ENCODE measurements at regions not wholly inside any gene's neighbourhood (a gene's known extent, or its start where the extent isn't known, plus 50 kb on each side); places are given as distances from the start of the nearest gene placed in this dataset.
"Not testable (repeated sequence)": the region's sequence is repeated elsewhere in the genome, so short reads cannot be mapped to it uniquely, and the experiment has no call there.

- ATAC-seq: no peak
- Mint-ChIP-seq H3K4me3 (no peak overlapping the region), H3K27ac (no peak overlapping the region), H3K27me3 (ENCODE audit: low read depth in 2 of 2) (no peaks in the 10 kb centered on the region), H3K36me3 (no peaks in the 10 kb centered on the region), H3K4me1 (no peaks in the 10 kb centered on the region), H3K9me3 (peaks cover 13 to 14% of the 10 kb centered on the region in 2 donors)
- WGBS (ENCODE audit: insufficient coverage): 100% methylated on average over 1 of the region's 1 CpG
- no peak overlapping the region for H3K4me3 ChIP-seq (ENCODE audit: low read length)
- H3K27ac ChIP-seq (ENCODE audit: low read length): no peak overlapping the region
- no peaks in the 10 kb centered on the region for H3K36me3 ChIP-seq (ENCODE audit: control insufficient read depth, insufficient read depth, low read length)
- DNase-seq: no peak
- no peaks in the 10 kb centered on the region for H3K9me3 ChIP-seq (ENCODE audit: control insufficient read depth, insufficient read depth, low read length)
- intact Hi-C loops (cut with micrococcal nuclease): no loop called here
- H3K4me1 ChIP-seq (ENCODE audit: control insufficient read depth, insufficient read depth, low read length): no peaks in the 10 kb centered on the region
- no peaks in the 10 kb centered on the region for H3K27me3 ChIP-seq (ENCODE audit: control insufficient read depth, insufficient read depth, low read length)
- no peak for TF ChIP-seq CTCF (IDR thresholded peaks at IDR 0.05)
Observed at GRCh38 chr14:83913476-83913875, 1616.5 kb upstream of the FLRT2 start.

DNA sequence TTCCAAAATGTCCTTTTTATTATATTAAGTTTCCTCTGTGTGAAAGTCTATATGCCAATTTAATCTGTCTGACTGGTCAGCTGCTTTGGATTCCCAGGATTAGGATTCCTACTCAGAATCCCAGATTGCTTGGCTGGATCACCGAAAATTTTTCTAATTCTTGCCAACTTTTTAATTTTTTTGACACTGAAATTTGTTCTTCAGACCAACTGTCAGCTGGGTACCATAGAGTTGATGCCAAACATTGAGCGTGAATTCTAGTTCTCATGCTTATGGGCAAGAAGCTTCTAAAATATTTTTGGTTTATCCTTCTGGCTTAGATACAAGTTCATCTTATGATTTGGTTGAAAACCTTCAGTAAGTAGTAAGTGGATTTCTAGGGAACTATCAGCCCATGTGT, 1611.4 kb upstream of the FLRT2 start:
- H3K27me3 Mint-ChIP-seq (ENCODE audit: low read depth in 2 of 2): no peaks in the 10 kb centered on the region
- Histone ChIP-seq H3K9me3 (ENCODE audit: control insufficient read depth, insufficient read depth, low read length) (no peaks in the 10 kb centered on the region), H3K36me3 (ENCODE audit: control insufficient read depth, insufficient read depth, low read length) (no peaks in the 10 kb centered on the region), H3K27ac (ENCODE audit: low read length) (no peak overlapping the region), H3K27me3 (ENCODE audit: control insufficient read depth, insufficient read depth, low read length) (no peaks in the 10 kb centered on the region), H3K4me3 (ENCODE audit: low read length) (no peak overlapping the region), H3K4me1 (ENCODE audit: control insufficient read depth, insufficient read depth, low read length) (no peaks in the 10 kb centered on the region)
- H3K9me3 Mint-ChIP-seq: peaks cover 9 to 12% of the 10 kb centered on the region in 2 donors
- H3K27ac Mint-ChIP-seq: no peak overlapping the region
- ATAC-seq (no peak), DNase-seq (no peak)
- intact Hi-C loops (cut with micrococcal nuclease): no loop called here
- no peaks in the 10 kb centered on the region for H3K36me3 Mint-ChIP-seq
- TF ChIP-seq CTCF (IDR thresholded peaks at IDR 0.05): no peak
- H3K4me1 Mint-ChIP-seq: no peaks in the 10 kb centered on the region
- no peak overlapping the region for H3K4me3 Mint-ChIP-seq
- WGBS (ENCODE audit: insufficient coverage): 80% methylated on average over 2 of the region's 2 CpGs

GRCh38 chr14:83919675-83920074, 1610.3 kb upstream of the FLRT2 start:
- H3K27ac Mint-ChIP-seq; DNase-seq; H3K9me3 Mint-ChIP-seq; H3K9me3 ChIP-seq (ENCODE audit: control insufficient read depth, insufficient read depth, low read length); H3K4me3 Mint-ChIP-seq; H3K27ac ChIP-seq (ENCODE audit: low read length); ATAC-seq; H3K36me3 ChIP-seq (ENCODE audit: control insufficient read depth, insufficient read depth, low read length); intact Hi-C loops (cut with micrococcal nuclease); H3K27me3 ChIP-seq (ENCODE audit: control insufficient read depth, insufficient read depth, low read length); H3K4me1 Mint-ChIP-seq; H3K4me3 ChIP-seq (ENCODE audit: low read length); H3K27me3 Mint-ChIP-seq (ENCODE audit: low read depth in 2 of 2); H3K36me3 Mint-ChIP-seq; H3K4me1 ChIP-seq (ENCODE audit: control insufficient read depth, insufficient read depth, low read length): not testable (repeated sequence)
- 96% methylated on average over 13 of the region's 13 CpGs for WGBS (ENCODE audit: insufficient coverage)

- no peak overlapping the region for H3K27ac Mint-ChIP-seq
- WGBS (ENCODE audit: insufficient coverage): 93% methylated on average over 4 of the region's 4 CpGs
- Histone ChIP-seq H3K9me3 (ENCODE audit: control insufficient read depth, insufficient read depth, low read length) (peaks cover 8% of the 10 kb centered on the region), H3K36me3 (ENCODE audit: control insufficient read depth, insufficient read depth, low read length) (no peaks in the 10 kb centered on the region), H3K4me3 (ENCODE audit: low read length) (no peak overlapping the region), H3K27ac (ENCODE audit: low read length) (no peak overlapping the region), H3K4me1 (ENCODE audit: control insufficient read depth, insufficient read depth, low read length) (no peaks in the 10 kb centered on the region), H3K27me3 (ENCODE audit: control insufficient read depth, insufficient read depth, low read length) (no peaks in the 10 kb centered on the region)
- intact Hi-C loops (cut with micrococcal nuclease): no loop called here
- no peak for DNase-seq
- no peaks in the 10 kb centered on the region for H3K4me1 Mint-ChIP-seq
- H3K4me3 Mint-ChIP-seq: no peak overlapping the region
- no peaks in the 10 kb centered on the region for H3K36me3 Mint-ChIP-seq
- H3K9me3 Mint-ChIP-seq: peaks cover 4 to 6% of the 10 kb centered on the region in 2 donors
- no peak for ATAC-seq
- H3K27me3 Mint-ChIP-seq (ENCODE audit: low read depth in 2 of 2): no peaks in the 10 kb centered on the region
- TF ChIP-seq CTCF (IDR thresholded peaks at IDR 0.05): no peak
Observed at GRCh38 chr14:83923842-83924241, 1606.1 kb upstream of the FLRT2 start.

Measured in natural killer cell (primary cell).